Thyroid gland (tissue), 4 donors: ENCODE measurements at regions not wholly inside any gene's neighbourhood (a gene's known extent, or its start where the extent isn't known, plus 50 kb on each side); places are given as distances from the start of the nearest gene placed in this dataset.

Experiments used
- DNase-seq, 2 donors: peaks; one replicate each; pipeline ENCODE4 v3.0.0-alpha.2; 2019
- H3K27ac ChIP-seq, 3 donors: fragments of 200-600 bp; sonication (generic); 1 replicate in 2 of 3; 2 replicates in 1 of 3; pipeline ENCODE4 v1.5.1; 2016 to 2019; ENCODE audit warnings: mild to moderate bottlenecking in 1 of 3, moderate library complexity in 1 of 3
- H3K27me3 ChIP-seq: fragments of 200-600 bp; sonication (generic); one replicate; pipeline ENCODE4 v1.5.1; 2019
- H3K36me3 ChIP-seq, 2 donors: fragments of 200-600 bp; sonication (generic); one replicate each; pipeline ENCODE4 v1.5.1; 2016 to 2019
- H3K4me1 ChIP-seq, 2 donors: fragments of 200-600 bp; sonication (generic); one replicate each; pipeline ENCODE4 v1.5.1; 2017 to 2019
- H3K4me3 ChIP-seq, 3 donors: fragments of 200-600 bp; sonication (generic); replicated peaks in 1 of 3; 1 replicate in 2 of 3; 2 replicates in 1 of 3; pipeline ENCODE4 v1.5.1; 2016; ENCODE audit warnings: mild to moderate bottlenecking in 1 of 3
- H3K9me3 ChIP-seq: fragments of 200-600 bp; sonication (generic); one replicate; pipeline ENCODE4 v1.5.1; 2017
- POLR2A ChIP-seq, 2 donors: fragments of 450-650 bp; IDR thresholded peaks; one replicate each; pipeline ENCODE4 v1.6.1; 2017; ENCODE audit warnings: antibody characterized with exemption in 2 of 2, mild to moderate bottlenecking in 2 of 2, moderate library complexity in 1 of 2
- WGBS, 2 donors: methylation state at CpG; one replicate each; pipeline ENCODE4 v1.1.5; 2017; 5-methylcytosine and 5-hydroxymethylcytosine counted together
- intact Hi-C: fragments of 100-400 bp; cut with DNase I; formaldehyde crosslinking; loops from one replicate; pipeline ENCODE4 v1.15.1; 2023
- TF ChIP-seq, protein P1 (sequence below), 6 experiments: fragments of 200-600 bp in 3 of 6; fragments of 450-650 bp in 3 of 6; sonication (generic) in 3 of 6; IDR thresholded peaks; one replicate each; pipeline ENCODE4 v1.5.1; 2016 to 2019; ENCODE audit warnings: antibody characterized with exemption in 6 of 6, mild to moderate bottlenecking in 2 of 6, inconsistent platforms in 1 of 6, moderate library complexity in 1 of 6

DNA sequence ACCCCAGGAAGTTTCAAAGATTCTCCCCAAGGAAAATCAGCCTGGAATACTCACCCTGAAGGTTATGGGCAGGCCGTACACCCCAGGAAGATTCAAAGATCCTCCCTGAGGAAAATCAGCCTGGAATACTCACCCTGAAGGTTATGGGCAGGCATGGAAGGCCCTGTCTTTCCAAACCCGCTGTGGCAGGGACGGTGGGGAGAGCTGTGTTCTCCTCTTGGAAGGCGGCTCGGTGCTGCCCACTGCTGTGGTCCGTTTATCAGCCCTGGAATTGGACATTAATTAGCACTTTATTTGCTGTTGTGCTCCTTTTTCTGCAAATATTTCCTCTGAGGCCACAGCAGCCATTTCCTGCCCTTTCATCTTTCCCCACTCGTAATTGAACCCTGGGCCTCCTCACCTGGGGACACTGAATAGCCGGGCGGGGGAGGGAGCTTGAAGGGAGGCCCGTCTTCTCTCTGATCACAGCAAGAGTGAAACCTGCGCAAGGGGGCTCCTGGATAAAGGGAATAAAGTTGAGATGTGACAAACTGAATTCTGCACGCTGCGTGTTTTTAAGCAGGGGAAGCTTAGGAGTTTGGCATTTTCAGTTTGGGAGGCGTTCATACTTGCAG is 308.7 kb upstream of the SALL3 start:
- TF ChIP-seq POLR2A (IDR thresholded peaks at IDR 0.05) = no peak
- TF ChIP-seq, protein P1, sequence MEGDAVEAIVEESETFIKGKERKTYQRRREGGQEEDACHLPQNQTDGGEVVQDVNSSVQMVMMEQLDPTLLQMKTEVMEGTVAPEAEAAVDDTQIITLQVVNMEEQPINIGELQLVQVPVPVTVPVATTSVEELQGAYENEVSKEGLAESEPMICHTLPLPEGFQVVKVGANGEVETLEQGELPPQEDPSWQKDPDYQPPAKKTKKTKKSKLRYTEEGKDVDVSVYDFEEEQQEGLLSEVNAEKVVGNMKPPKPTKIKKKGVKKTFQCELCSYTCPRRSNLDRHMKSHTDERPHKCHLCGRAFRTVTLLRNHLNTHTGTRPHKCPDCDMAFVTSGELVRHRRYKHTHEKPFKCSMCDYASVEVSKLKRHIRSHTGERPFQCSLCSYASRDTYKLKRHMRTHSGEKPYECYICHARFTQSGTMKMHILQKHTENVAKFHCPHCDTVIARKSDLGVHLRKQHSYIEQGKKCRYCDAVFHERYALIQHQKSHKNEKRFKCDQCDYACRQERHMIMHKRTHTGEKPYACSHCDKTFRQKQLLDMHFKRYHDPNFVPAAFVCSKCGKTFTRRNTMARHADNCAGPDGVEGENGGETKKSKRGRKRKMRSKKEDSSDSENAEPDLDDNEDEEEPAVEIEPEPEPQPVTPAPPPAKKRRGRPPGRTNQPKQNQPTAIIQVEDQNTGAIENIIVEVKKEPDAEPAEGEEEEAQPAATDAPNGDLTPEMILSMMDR (IDR thresholded peaks at IDR 0.05) = no peak
- Histone ChIP-seq H3K27me3 (no peaks in the 10 kb centered on the region), H3K4me3 (no peak overlapping the region), H3K4me1 (no peaks in the 10 kb centered on the region), H3K27ac (no peak overlapping the region), H3K36me3 (no peaks in the 10 kb centered on the region), H3K9me3 (no peaks in the 10 kb centered on the region)
- WGBS, 2 donors = 60 to 67% methylated on average over 14 of the region's 14 CpGs
- DNase-seq = no peak
- intact Hi-C loops = no loop called here

DNA sequence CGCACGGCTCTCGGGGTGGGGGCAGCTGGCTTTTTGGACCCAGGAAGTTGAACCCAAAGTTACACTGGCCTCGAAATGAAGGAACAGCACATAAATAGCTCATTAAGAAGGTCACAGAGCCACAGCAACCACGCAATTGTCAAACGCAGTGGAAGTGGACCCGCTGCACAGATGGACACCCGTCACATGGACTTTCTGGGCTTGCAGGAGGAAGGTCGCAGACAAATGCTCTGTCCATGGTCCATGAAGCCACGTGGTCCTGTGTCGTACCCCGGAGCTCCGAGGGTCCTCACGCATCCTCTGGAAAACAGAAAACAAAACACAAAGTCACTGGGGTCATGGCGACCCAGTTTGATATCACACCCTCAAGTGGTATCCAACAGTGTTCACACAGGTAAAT is 308.1 kb upstream of the SALL3 start:
- TF ChIP-seq POLR2A (IDR thresholded peaks at IDR 0.05) = no peak
- TF ChIP-seq, protein P1 (IDR thresholded peaks at IDR 0.05) = no peak
- no peak overlapping the region for H3K4me3 ChIP-seq
- H3K27me3 ChIP-seq = no peaks in the 10 kb centered on the region
- intact Hi-C loops = no loop called here
- H3K9me3 ChIP-seq = no peaks in the 10 kb centered on the region
- WGBS, 2 donors = 82 to 87% methylated on average over 15 of the region's 15 CpGs
- no peaks in the 10 kb centered on the region for H3K36me3 ChIP-seq
- no peaks in the 10 kb centered on the region for H3K4me1 ChIP-seq
- no peak for DNase-seq
- H3K27ac ChIP-seq = no peak overlapping the region

DNA sequence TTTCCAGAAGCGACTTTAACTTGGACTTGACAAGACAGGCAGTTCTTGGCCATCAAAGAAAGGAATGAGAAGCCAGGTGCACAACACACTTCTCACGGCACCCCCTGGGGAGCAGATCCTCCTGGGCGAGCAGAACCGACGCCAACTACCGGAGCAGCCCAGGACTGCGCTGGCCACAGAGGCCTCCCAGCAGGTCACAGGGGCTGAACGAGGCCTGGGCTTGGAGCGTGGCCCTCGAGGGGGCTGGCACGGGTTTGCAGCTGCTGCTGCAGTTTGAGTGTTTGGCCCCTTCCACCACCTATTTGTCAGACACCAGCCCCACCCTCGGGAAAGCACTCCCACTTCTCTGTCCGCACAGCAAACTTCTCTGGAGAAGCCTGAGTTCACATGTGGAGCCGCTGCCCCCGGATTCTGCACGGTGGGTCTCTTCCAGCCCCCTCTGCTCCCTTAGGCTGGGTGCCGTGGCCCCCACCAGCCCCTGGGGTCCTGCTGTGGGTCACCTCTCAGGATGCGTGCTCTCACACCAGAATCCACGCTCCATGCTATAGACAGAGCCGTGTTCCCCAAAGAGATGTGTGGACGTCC is 306.7 kb upstream of the SALL3 start:
- Histone ChIP-seq H3K9me3 (no peaks in the 10 kb centered on the region), H3K4me1 (no peaks in the 10 kb centered on the region), H3K27ac (no peak overlapping the region), H3K27me3 (no peaks in the 10 kb centered on the region), H3K36me3 (no peaks in the 10 kb centered on the region), H3K4me3 (no peak overlapping the region)
- 75 to 79% methylated on average over 10 to 21 of the region's 21 CpGs for WGBS, 2 donors
- no peak for TF ChIP-seq POLR2A (IDR thresholded peaks at IDR 0.05)
- TF ChIP-seq, protein P1 (IDR thresholded peaks at IDR 0.05) = no peak
- intact Hi-C loops = no loop called here
- DNase-seq = no peak

DNA sequence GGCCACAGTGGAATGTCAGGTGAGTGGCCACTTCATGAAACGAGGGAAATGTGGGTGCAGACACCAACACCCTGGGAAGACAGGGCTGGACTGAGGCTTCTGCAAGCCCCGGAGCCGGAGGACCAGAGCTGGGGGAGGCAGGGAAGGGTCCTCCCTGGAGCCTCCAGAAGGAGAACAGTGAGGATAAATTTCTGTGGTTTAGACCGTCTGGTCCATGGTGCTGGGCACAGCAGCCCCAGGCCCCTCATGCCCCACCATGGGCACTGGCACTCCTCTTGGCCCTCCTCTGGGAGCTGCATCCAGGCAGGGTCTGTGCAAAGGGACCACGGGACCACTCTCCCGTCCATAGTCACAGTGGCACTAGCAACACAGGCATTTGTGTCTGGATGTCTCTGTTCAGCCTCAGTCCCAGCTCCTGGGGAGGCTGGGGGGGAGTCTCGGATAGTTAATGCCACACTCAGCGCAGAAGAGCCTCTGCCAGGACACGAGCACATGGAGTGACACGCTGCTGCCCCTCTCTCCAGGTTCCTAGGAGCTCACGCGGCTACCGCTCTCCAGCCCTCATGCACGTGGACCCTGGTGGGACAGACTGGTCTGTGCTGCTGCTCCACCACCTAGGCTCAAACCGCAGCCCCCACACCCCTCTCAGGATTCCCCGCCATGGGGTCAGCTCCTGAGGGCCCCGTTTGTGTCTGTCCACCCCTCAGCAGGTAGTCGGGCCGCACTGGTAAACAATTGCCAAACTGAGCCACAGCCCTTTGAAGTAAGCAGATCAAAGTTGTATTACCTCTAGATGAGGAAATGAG is 305.9 kb upstream of the SALL3 start:
- Histone ChIP-seq H3K36me3 (no peaks in the 10 kb centered on the region), H3K4me3 (no peak overlapping the region), H3K4me1 (no peaks in the 10 kb centered on the region), H3K9me3 (no peaks in the 10 kb centered on the region), H3K27ac (no peak overlapping the region), H3K27me3 (no peaks in the 10 kb centered on the region)
- TF ChIP-seq POLR2A (IDR thresholded peaks at IDR 0.05) = no peak
- TF ChIP-seq, protein P1 (IDR thresholded peaks at IDR 0.05) = no peak
- WGBS, 2 donors = 84% methylated on average over 16 to 19 of the region's 19 CpGs
- intact Hi-C loops = no loop called here
- no peak for DNase-seq

DNA sequence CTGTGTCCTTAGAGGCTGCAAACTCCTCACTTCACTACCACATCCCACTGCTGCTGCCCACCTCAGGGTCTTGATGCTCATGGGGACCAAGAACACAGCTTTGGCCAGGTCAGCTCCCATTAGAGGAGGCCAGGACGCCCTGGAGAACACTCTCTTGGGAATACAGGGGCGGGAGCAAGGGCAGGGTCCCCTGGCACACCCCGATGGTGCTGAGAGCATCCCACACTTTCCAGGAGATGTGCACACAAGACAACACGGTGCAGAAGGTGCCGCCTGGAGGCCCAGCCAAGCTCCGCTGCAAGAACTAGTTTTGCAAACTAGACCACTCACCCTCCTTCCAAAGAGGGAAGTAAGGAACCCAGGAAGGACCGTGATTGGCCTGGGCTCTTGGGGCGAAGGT is 304.4 kb upstream of the SALL3 start:
- Histone ChIP-seq H3K9me3 (no peaks in the 10 kb centered on the region), H3K27me3 (no peaks in the 10 kb centered on the region), H3K36me3 (no peaks in the 10 kb centered on the region), H3K27ac (no peak overlapping the region), H3K4me1 (no peaks in the 10 kb centered on the region), H3K4me3 (no peak overlapping the region)
- 83 to 87% methylated on average over 7 to 8 of the region's 8 CpGs for WGBS, 2 donors
- intact Hi-C loops = no loop called here
- DNase-seq = no peak
- TF ChIP-seq, protein P1 (IDR thresholded peaks at IDR 0.05) = no peak
